Lower leg skin (tissue), 4 donors: ENCODE measurements at regions not wholly inside any gene's neighbourhood (a gene's known extent, or its start where the extent isn't known, plus 50 kb on each side); places are given as distances from the start of the nearest gene placed in this dataset.
A peak's percentile ranks its signal among the peaks of the same experiment; 100 is the strongest.

Experiments used
- DNase-seq, 2 donors: peaks; one replicate each; pipeline ENCODE4 v3.0.0-alpha.2; 2019; ENCODE audit warnings: low spot score in 2 of 2
- H3K4me3 ChIP-seq: fragments of 200-600 bp; sonication (generic); 2 replicates; pipeline ENCODE4 v1.5.1; 2017; ENCODE audit warnings: mild to moderate bottlenecking, low read depth; ENCODE audit not compliant: poor library complexity, severe bottlenecking
- POLR2A ChIP-seq, 2 donors: fragments of 450-650 bp; IDR thresholded peaks; one replicate each; pipeline ENCODE4 v1.6.1; 2016 to 2017; ENCODE audit warnings: antibody characterized with exemption in 2 of 2, mild to moderate bottlenecking in 1 of 2, moderate library complexity in 1 of 2
- WGBS, 2 donors: methylation state at CpG; one replicate each; pipeline ENCODE4 v1.1.5; 2018; 5-methylcytosine and 5-hydroxymethylcytosine counted together
- intact Hi-C: fragments of 100-400 bp; cut with DNase I; formaldehyde crosslinking; loops from one replicate; pipeline ENCODE4 v1.15.0; 2023; ENCODE audit warnings: low total_unique reads
- TF ChIP-seq, protein P1 (sequence below), 3 donors: fragments of 450-650 bp; IDR thresholded peaks; one replicate each; pipeline ENCODE4 v1.5.1; 2016; ENCODE audit warnings: antibody characterized with exemption in 3 of 3, mild to moderate bottlenecking in 3 of 3, moderate library complexity in 2 of 3

DNA sequence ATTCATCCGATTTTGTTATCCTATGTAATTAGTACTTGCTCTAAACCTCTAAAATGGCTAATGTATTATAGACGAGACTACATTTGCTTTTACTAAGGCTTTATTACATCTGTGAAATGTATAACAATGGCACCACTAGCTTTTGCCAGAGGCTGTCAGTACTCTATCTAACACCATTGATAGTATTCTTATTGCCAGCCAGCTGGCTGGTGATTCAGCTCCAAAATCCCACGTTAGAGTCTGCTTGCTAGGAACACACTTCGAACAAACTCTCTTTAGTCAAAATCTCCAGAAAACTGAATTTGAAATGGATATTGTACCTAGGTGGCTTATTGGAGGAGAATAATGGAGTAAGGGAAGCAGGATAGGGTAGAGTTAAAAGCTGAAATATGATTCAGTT, 839.2 kb downstream of the SLC6A15 start:
- TF ChIP-seq, protein P1, sequence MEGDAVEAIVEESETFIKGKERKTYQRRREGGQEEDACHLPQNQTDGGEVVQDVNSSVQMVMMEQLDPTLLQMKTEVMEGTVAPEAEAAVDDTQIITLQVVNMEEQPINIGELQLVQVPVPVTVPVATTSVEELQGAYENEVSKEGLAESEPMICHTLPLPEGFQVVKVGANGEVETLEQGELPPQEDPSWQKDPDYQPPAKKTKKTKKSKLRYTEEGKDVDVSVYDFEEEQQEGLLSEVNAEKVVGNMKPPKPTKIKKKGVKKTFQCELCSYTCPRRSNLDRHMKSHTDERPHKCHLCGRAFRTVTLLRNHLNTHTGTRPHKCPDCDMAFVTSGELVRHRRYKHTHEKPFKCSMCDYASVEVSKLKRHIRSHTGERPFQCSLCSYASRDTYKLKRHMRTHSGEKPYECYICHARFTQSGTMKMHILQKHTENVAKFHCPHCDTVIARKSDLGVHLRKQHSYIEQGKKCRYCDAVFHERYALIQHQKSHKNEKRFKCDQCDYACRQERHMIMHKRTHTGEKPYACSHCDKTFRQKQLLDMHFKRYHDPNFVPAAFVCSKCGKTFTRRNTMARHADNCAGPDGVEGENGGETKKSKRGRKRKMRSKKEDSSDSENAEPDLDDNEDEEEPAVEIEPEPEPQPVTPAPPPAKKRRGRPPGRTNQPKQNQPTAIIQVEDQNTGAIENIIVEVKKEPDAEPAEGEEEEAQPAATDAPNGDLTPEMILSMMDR (IDR thresholded peaks at IDR 0.05) = no peak
- 67 to 74% methylated on average over 4 of the region's 4 CpGs for WGBS, 2 donors
- H3K4me3 ChIP-seq = no peak overlapping the region
- no peak for DNase-seq
- intact Hi-C loops = no loop called here

DNA sequence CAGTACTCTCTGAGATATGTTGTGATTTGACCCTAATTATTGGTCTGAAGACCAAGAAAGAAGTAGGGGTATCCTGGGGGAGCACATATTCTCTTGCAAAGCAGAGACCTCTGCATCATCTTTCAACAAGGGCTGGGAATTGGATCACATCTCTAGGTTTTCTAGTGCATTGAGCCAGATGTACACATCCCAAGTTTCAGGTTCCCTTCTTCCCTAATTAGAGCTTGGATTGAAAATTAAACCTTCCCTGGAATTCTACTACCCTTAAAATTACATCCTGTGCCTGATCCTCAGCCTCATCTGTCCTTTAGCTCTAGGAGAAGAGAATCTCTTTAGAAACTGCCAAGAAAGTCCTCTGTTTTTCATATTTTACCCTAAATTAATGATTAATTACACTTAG, 839.6 kb downstream of the SLC6A15 start:
- intact Hi-C loops = no loop called here
- no peak for DNase-seq
- TF ChIP-seq POLR2A (IDR thresholded peaks at IDR 0.05) = no peak
- TF ChIP-seq, protein P1 (IDR thresholded peaks at IDR 0.05) = no peak
- no peak overlapping the region for H3K4me3 ChIP-seq

DNA sequence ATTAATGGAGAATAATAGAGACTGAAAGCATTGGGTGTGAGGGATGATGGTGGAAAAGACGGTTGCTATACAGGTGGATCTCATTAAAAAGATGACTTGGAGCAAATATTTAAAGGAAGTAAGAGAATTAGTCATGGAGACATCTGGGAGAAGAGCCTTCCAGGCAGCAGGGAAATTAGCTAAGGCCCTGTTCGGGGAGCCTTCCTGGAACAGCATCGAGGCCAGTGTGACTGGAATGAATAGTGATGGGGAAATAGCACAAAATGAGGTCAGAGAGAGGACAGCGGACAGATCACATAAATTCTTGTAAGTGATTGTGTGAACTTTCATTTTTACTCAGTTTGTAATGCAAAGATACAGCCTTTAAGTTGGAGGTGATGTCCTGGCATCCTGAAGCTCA, 842.3 kb downstream of the SLC6A15 start:
- WGBS, 2 donors = 34 to 36% methylated on average over 4 of the region's 4 CpGs
- TF ChIP-seq, protein P1 (IDR thresholded peaks at IDR 0.05) = no peak
- TF ChIP-seq POLR2A (IDR thresholded peaks at IDR 0.05) = no peak
- H3K4me3 ChIP-seq = no peak overlapping the region
- intact Hi-C loops = no loop called here
- peak; percentile 45 to 81 for DNase-seq

DNA sequence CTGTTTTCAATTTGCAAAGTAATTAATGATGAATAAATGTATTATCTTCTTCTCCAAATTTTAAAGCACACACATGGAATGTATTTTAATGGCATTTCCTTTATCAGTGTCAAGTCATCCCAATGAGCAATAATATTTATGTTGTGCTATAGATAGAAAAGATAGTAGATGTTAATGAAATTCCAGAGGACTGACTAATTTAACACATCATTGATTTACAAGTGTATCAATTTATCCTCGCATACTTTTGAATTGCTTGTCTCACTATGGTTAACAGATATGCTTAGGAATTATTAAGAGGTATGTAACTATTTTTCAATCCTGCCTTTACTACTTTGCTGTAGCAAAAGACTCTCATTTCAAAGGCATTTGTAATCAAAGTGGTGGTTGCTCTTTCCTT, 842.9 kb downstream of the SLC6A15 start:
- no peak for TF ChIP-seq POLR2A (IDR thresholded peaks at IDR 0.05)
- TF ChIP-seq, protein P1 (IDR thresholded peaks at IDR 0.05) = no peak
- intact Hi-C loops = no loop called here
- WGBS, 2 donors = 29 to 32% methylated on average over 1 of the region's 1 CpG
- H3K4me3 ChIP-seq = no peak overlapping the region
- DNase-seq = no peak

DNA sequence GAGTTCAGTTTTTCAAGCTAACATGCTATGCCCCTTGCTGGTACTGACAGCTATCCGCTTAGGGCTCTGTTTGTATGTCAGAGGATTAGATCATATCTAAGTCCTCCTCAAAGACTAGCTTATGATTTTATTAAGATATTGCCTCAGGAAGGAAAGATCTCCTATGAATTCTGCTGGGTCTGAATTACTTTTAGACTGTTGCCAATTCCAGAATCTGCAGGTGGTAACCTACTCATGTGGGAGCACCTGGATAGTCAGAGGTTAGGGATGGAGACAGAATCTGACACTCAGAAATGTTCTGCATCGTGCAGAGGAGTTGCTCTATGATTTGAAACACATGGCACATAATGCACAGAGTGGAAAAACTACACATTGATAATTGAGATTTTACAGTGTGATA, 843.4 kb downstream of the SLC6A15 start:
- 27 to 33% methylated on average over 2 of the region's 2 CpGs for WGBS, 2 donors

DNA sequence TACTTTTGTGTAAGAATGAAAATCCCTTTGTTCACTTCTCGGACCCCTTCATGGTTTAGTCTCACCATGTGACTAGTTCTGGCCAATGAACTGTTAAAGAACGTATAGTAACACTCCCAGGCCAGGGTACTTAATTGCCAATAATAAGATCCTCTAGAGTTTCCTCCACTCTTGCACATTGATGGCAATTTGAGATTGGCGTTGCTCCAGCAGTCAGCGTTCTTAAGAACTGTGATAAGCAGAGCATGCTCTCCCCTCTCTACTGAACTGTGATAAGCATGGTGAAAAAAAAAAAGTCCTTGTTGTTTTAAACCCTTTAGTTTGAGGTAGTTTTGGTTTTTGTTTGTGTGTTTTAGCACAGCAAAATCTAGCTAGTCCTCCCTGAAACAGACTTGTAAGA, 854.5 kb downstream of the SLC6A15 start:
- intact Hi-C loops = no loop called here
- TF ChIP-seq POLR2A (IDR thresholded peaks at IDR 0.05) = no peak
- TF ChIP-seq, protein P1 (IDR thresholded peaks at IDR 0.05) = no peak
- no peak overlapping the region for H3K4me3 ChIP-seq
- 66 to 68% methylated on average over 4 of the region's 4 CpGs for WGBS, 2 donors
- DNase-seq = no peak

More for the DNA sequence above, 843.4 kb downstream of the SLC6A15 start:
- TF ChIP-seq POLR2A (IDR thresholded peaks at IDR 0.05) = no peak
- TF ChIP-seq, protein P1 (IDR thresholded peaks at IDR 0.05) = no peak
- no peak for DNase-seq
- intact Hi-C loops = no loop called here
- H3K4me3 ChIP-seq = no peak overlapping the region
